Renal pelvis (tissue), 1 donor: ENCODE measurements at regions not wholly inside any gene's neighbourhood (a gene's known extent, or its start where the extent isn't known, plus 50 kb on each side); places are given as distances from the start of the nearest gene placed in this dataset.
"Not testable (repeated sequence)": the region's sequence is repeated elsewhere in the genome, so short reads cannot be mapped to it uniquely, and the experiment has no call there.

ENCODE experiments used
- DNase-seq: peaks from one replicate; pipeline ENCODE4 v3.0.0-alpha.2; 2013

GRCh38 chr12:47610686-47611252, 95.1 kb downstream of the RPAP3 start:
- no peak for DNase-seq

- no peak for DNase-seq
Observed at GRCh38 chr12:47609806-47610205, 96.0 kb downstream of the RPAP3 start.

GRCh38 chr12:47608671-47609070, 97.2 kb downstream of the RPAP3 start:
- not testable (repeated sequence) for DNase-seq

- DNase-seq: no peak
Observed at GRCh38 chr12:47604221-47604873, 101.5 kb downstream of the RPAP3 start.

- no peak for DNase-seq
Observed at GRCh38 chr12:47602949-47603558, 102.8 kb downstream of the RPAP3 start.

- no peak for DNase-seq
Observed at GRCh38 chr12:47602325-47602724, 103.5 kb downstream of the RPAP3 start.

GRCh38 chr12:47601071-47601470, 104.8 kb downstream of the RPAP3 start:
- no peak for DNase-seq

- DNase-seq: no peak
Observed at GRCh38 chr12:47591795-47592194, 114.0 kb downstream of the RPAP3 start.

GRCh38 chr12:47591361-47591791, 114.5 kb downstream of the RPAP3 start:
- DNase-seq: peak; percentile 48

GRCh38 chr12:47590771-47591360, 115.0 kb downstream of the RPAP3 start:
- no peak for DNase-seq

GRCh38 chr12:47586952-47587669, 118.7 kb downstream of the RPAP3 start:
- no peak for DNase-seq

- DNase-seq: no peak
Observed at GRCh38 chr12:47585507-47585906, 120.3 kb downstream of the RPAP3 start.

GRCh38 chr12:47578836-47579235, 127.0 kb downstream of the RPAP3 start:
- no peak for DNase-seq

- no peak for DNase-seq
Observed at GRCh38 chr12:47577206-47577989, 128.4 kb downstream of the RPAP3 start.

GRCh38 chr12:47576289-47576945, 129.4 kb downstream of the RPAP3 start:
- no peak for DNase-seq

GRCh38 chr12:47574252-47575021, 131.4 kb downstream of the RPAP3 start:
- no peak for DNase-seq

- no peak for DNase-seq
Observed at GRCh38 chr12:47573146-47573659, 132.6 kb downstream of the RPAP3 start.

- DNase-seq: no peak
Observed at GRCh38 chr12:47570151-47570550, 135.7 kb downstream of the RPAP3 start.

GRCh38 chr12:47562201-47562600, 143.6 kb downstream of the RPAP3 start:
- peak; percentile 15 for DNase-seq

GRCh38 chr12:47561746-47562145, 144.1 kb downstream of the RPAP3 start:
- peak; percentile 1 for DNase-seq
